ENCODE measurements at regions not wholly inside any gene's neighbourhood (a gene's known extent, or its start where the extent isn't known, plus 50 kb on each side); places are given as distances from the start of the nearest gene placed in this dataset.

GRCh38 chr13:80436571-80437169 lies 95.7 kb upstream of the SPRY2 start:
- TF ChIP-seq POLR2A (IDR thresholded peaks at IDR 0.05) = no peak
- no peak for TF ChIP-seq CTCF (IDR thresholded peaks at IDR 0.05)
- TF ChIP-seq POLR2AphosphoS5 (IDR thresholded peaks at IDR 0.05) = peak; percentile 33

Measured in gastroesophageal sphincter (tissue), 3 donors.